SU-DHL-6 (cell line): ENCODE measurements at regions not wholly inside any gene's neighbourhood (a gene's known extent, or its start where the extent isn't known, plus 50 kb on each side); places are given as distances from the start of the nearest gene placed in this dataset.

ENCODE experiments used
- EZH2phosphoT487 ChIP-seq: fragments of 200-600 bp; sonication (generic), shearing (Covaris generic); conservative IDR thresholded peaks from 2 replicates; pipeline ENCODE4 v1.6.1; 2018; ENCODE audit warnings: mild to moderate bottlenecking, antibody characterized with exemption, low read length, moderate library complexity, mixed read lengths
- TF ChIP-seq, protein P1 (sequence below): fragments of 200-600 bp; sonication (generic); IDR thresholded peaks from one replicate; pipeline ENCODE4 v1.5.1; 2017; ENCODE audit warnings: antibody characterized with exemption, mild to moderate bottlenecking, low read length, moderate library complexity; ENCODE audit not compliant: insufficient read depth, poor library complexity, severe bottlenecking

GRCh38 chr12:111211910-111212757, 156.8 kb downstream of the PHETA1 start:
- TF ChIP-seq, protein P1, sequence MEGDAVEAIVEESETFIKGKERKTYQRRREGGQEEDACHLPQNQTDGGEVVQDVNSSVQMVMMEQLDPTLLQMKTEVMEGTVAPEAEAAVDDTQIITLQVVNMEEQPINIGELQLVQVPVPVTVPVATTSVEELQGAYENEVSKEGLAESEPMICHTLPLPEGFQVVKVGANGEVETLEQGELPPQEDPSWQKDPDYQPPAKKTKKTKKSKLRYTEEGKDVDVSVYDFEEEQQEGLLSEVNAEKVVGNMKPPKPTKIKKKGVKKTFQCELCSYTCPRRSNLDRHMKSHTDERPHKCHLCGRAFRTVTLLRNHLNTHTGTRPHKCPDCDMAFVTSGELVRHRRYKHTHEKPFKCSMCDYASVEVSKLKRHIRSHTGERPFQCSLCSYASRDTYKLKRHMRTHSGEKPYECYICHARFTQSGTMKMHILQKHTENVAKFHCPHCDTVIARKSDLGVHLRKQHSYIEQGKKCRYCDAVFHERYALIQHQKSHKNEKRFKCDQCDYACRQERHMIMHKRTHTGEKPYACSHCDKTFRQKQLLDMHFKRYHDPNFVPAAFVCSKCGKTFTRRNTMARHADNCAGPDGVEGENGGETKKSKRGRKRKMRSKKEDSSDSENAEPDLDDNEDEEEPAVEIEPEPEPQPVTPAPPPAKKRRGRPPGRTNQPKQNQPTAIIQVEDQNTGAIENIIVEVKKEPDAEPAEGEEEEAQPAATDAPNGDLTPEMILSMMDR = no peak
- TF ChIP-seq EZH2phosphoT487 = no peak
